ENCODE measurements at regions not wholly inside any gene's neighbourhood (a gene's known extent, or its start where the extent isn't known, plus 50 kb on each side); places are given as distances from the start of the nearest gene placed in this dataset.

- TF ChIP-seq ZBTB5 (IDR thresholded peaks at IDR 0.05), result no peak
- no peak for TF ChIP-seq CEBPG (CRISPR knock-in tag; IDR thresholded peaks at IDR 0.05)
- TF ChIP-seq CEBPG (tag; conservative IDR thresholded peaks at IDR 0.05 in 1 of 2, IDR thresholded peaks at IDR 0.05 in 1 of 2), result no peak
- TF ChIP-seq AFF1 (IDR thresholded peaks at IDR 0.05; ENCODE audit: low read depth in 1 of 2, partially characterized antibody in 2 of 2), result no peak
- TF ChIP-seq BRF1 (IDR thresholded peaks at IDR 0.05; ENCODE audit: borderline replicate concordance, extremely low read depth, insufficient read length), result no peak
Measured at GRCh38 chr20:24378661-24379483, 90.6 kb upstream of the SYNDIG1 start (continued).

All from K562 (cell line).